ENCODE measurements at regions not wholly inside any gene's neighbourhood (a gene's known extent, or its start where the extent isn't known, plus 50 kb on each side); places are given as distances from the start of the nearest gene placed in this dataset.

GRCh38 chr13:54484166-54484565 is 1455.6 kb downstream of the OLFM4 start:
- H3K4me1 ChIP-seq, result no peaks in the 10 kb centered on the region
- DNase-seq, result no peak
- H3K27me3 ChIP-seq (replicated peaks in 1 of 7), result no peaks in the 10 kb centered on the region
- 68 to 91% (median 83%) methylated on average over 1 of the region's 1 CpG for WGBS, 5 donors
- no peak overlapping the region for H3K27ac ChIP-seq
- no peak overlapping the region for H3K4me3 ChIP-seq
- intact Hi-C loops (cut with DNase I; ENCODE audit: low total_unique reads), result no loop called here
- TF ChIP-seq CTCF (IDR thresholded peaks at IDR 0.05 in 8 of 11, conservative IDR thresholded peaks at IDR 0.05 in 3 of 11) (no peak), POLR2AphosphoS5 (IDR thresholded peaks at IDR 0.05) (no peak), POLR2A (IDR thresholded peaks at IDR 0.05) (no peak)
- no peaks in the 10 kb centered on the region for H3K36me3 ChIP-seq
- H3K9me3 ChIP-seq, result peaks cover 0 to 12% (median 1%) of the 10 kb centered on the region in 8 donors

DNA sequence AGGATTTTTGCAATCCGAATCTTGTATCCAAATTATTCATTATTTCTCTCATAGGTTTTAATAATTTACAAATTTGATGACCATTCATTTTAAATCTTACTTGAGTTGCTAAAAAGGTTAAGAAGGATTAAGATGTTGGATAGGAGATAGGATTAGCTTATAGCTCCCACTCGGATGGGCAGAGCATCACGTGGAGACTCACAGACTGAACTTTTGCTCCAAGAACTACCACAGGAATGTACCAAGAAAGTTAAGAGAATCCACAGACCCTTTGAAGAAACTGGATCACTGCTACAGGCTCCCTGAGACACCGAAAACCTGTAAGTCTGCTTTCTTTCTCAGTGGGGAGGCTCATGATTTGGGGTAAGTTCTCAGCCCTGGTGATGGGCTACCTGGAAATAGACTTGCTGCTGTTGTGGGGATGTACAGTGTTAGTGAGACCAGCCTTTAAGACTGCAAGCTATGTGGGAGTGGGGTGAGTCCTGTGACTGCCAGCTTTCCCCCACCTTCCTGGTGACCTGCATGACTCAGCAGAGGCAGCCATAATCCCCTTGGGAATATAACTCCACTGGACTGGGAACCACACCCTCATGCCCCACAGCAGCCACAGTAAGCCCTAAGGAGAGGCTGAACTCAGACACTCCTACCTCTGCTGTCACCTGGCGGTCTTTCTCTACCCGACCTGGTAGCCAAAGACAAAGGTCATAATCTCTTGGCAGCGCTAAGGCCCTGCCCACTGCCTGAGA is 1458.0 kb downstream of the OLFM4 start:
- H3K4me1 ChIP-seq, result no peaks in the 10 kb centered on the region
- H3K27ac ChIP-seq, result no peak overlapping the region
- DNase-seq, result no peak
- TF ChIP-seq POLR2AphosphoS5 (IDR thresholded peaks at IDR 0.05) (no peak), POLR2A (IDR thresholded peaks at IDR 0.05) (no peak), CTCF (IDR thresholded peaks at IDR 0.05 in 8 of 11, conservative IDR thresholded peaks at IDR 0.05 in 3 of 11) (no peak)
- H3K9me3 ChIP-seq, result peaks cover 0 to 30% (median 9%) of the 10 kb centered on the region in 8 donors
- H3K36me3 ChIP-seq, result no peaks in the 10 kb centered on the region
- intact Hi-C loops (cut with DNase I; ENCODE audit: low total_unique reads), result no loop called here
- H3K4me3 ChIP-seq, result no peak overlapping the region
- H3K27me3 ChIP-seq (replicated peaks in 1 of 7), result no peaks in the 10 kb centered on the region
- 73 to 83% (median 80%) methylated on average over 7 of the region's 7 CpGs for WGBS, 5 donors

DNA sequence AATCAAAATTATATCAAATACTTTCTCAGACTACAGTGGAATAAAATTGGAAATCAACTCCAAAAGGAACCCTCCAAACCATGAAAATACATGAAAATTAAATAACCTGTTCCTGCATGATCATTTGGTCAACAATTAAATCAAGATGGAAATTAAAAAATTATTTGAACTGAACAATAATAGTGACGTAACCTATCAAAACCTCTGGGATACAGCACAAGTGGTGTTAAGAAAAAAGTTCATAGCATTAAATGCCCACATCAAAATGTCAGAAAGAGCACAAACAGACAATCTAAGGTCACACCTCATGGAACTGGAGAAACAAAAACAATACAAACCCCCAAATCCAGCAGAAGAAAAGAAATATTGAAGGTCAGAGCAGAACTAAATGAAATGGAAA is 1460.7 kb downstream of the OLFM4 start:
- WGBS, 5 donors, result 77 to 98% (median 89%) methylated on average over 1 of the region's 1 CpG
- no peak for DNase-seq
- H3K36me3 ChIP-seq, result no peaks in the 10 kb centered on the region
- no peak overlapping the region for H3K4me3 ChIP-seq
- no peaks in the 10 kb centered on the region for H3K27me3 ChIP-seq (replicated peaks in 1 of 7)
- no peak overlapping the region for H3K27ac ChIP-seq
- H3K4me1 ChIP-seq, result no peaks in the 10 kb centered on the region
- no peak for TF ChIP-seq CTCF (IDR thresholded peaks at IDR 0.05 in 8 of 11, conservative IDR thresholded peaks at IDR 0.05 in 3 of 11)
- TF ChIP-seq POLR2A (IDR thresholded peaks at IDR 0.05), result no peak
- no peak for TF ChIP-seq POLR2AphosphoS5 (IDR thresholded peaks at IDR 0.05)
- intact Hi-C loops (cut with DNase I; ENCODE audit: low total_unique reads), result no loop called here
- peaks cover 0 to 36% (median 17%) of the 10 kb centered on the region in 8 donors for H3K9me3 ChIP-seq

DNA sequence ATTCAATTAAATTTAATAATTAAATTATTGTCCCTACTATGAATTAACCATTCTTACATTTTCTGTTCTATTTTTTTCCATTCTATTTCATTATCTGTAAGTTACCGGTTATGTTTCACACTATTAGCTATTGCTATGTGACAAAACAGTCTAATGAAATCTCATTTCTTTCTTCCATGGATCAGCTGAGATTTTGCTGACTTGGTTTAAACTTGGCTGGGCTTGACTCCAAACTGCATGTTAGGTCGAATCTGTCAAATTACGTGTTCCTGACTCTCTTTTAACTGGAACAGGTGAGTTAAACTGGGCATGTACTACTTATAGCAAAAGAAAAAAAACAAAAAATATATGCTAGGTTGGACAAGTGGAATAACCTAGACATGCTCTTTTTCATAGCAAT is 1464.4 kb downstream of the OLFM4 start:
- Histone ChIP-seq H3K4me1 (no peaks in the 10 kb centered on the region), H3K9me3 (peaks cover 0 to 32% (median 17%) of the 10 kb centered on the region in 8 donors), H3K27ac (no peak overlapping the region), H3K27me3 (replicated peaks in 1 of 7) (no peaks in the 10 kb centered on the region), H3K4me3 (no peak overlapping the region), H3K36me3 (no peaks in the 10 kb centered on the region)
- TF ChIP-seq POLR2A (IDR thresholded peaks at IDR 0.05) (no peak), POLR2AphosphoS5 (IDR thresholded peaks at IDR 0.05) (no peak), CTCF (IDR thresholded peaks at IDR 0.05 in 8 of 11, conservative IDR thresholded peaks at IDR 0.05 in 3 of 11) (no peak)
- no peak for DNase-seq
- intact Hi-C loops (cut with DNase I; ENCODE audit: low total_unique reads), result no loop called here
- WGBS, 5 donors, result 75 to 86% (median 77%) methylated on average over 3 of the region's 3 CpGs

Data from spleen (tissue), 11 donors.